ENCODE measurements at regions not wholly inside any gene's neighbourhood (a gene's known extent, or its start where the extent isn't known, plus 50 kb on each side); places are given as distances from the start of the nearest gene placed in this dataset.

DNA sequence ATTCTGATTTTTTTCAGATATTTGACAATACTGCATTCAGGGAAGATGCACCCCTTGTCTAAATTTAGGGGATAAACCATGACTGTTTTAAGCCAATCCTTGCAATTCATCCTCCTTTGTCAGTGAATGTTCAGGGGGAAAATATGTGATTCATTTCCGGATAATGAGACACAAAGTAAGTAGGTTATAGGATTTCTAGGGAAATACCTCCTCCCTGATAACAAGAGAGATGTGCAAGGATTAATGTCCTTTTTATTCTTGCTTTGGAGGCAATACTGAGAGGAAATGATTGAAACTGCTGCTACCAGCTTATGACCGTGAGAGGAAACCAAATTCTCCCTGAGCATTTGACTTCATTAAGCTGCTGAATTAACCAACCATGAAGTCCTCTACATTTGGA, 161.3 kb upstream of the EYA4 start:
- TF ChIP-seq, protein P1, sequence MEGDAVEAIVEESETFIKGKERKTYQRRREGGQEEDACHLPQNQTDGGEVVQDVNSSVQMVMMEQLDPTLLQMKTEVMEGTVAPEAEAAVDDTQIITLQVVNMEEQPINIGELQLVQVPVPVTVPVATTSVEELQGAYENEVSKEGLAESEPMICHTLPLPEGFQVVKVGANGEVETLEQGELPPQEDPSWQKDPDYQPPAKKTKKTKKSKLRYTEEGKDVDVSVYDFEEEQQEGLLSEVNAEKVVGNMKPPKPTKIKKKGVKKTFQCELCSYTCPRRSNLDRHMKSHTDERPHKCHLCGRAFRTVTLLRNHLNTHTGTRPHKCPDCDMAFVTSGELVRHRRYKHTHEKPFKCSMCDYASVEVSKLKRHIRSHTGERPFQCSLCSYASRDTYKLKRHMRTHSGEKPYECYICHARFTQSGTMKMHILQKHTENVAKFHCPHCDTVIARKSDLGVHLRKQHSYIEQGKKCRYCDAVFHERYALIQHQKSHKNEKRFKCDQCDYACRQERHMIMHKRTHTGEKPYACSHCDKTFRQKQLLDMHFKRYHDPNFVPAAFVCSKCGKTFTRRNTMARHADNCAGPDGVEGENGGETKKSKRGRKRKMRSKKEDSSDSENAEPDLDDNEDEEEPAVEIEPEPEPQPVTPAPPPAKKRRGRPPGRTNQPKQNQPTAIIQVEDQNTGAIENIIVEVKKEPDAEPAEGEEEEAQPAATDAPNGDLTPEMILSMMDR (IDR thresholded peaks at IDR 0.05): no peak
- no peak for TF ChIP-seq EP300 (IDR thresholded peaks at IDR 0.05)
- no peak for TF ChIP-seq POLR2A (IDR thresholded peaks at IDR 0.05)
- TF ChIP-seq POLR2AphosphoS5 (IDR thresholded peaks at IDR 0.05): no peak
